A549 (cell line): ENCODE measurements at regions not wholly inside any gene's neighbourhood (a gene's known extent, or its start where the extent isn't known, plus 50 kb on each side); places are given as distances from the start of the nearest gene placed in this dataset.

ENCODE experiments used
- ATAC-seq, 2 experiments: fragments of 200-7000 bp in 1 of 2; fragments of >200 bp in 1 of 2; cut with Nextera tagmentation in 1 of 2; cut with Tn5 transposase in 1 of 2; 3 replicates each; pipeline versions ENCODE4 v1.8.0 to v1.9.1; 2018 to 2020; ENCODE audit warnings: mild to moderate bottlenecking in 1 of 2, moderate library complexity in 1 of 2
- CTCF ChIA-PET: fragments of 300-600 bp; sonication (Branson Sonifier 250); formaldehyde crosslinking; extraction: SDS; loops from one replicate; lab custom pipeline; 2021; ENCODE audit warnings: antibody characterized with exemption, inconsistent platforms; lab: Yijun Ruan, JAX
- POLR2A ChIA-PET: fragments of 350-600 bp; formaldehyde crosslinking; extraction: SDS; loops from one replicate; lab custom pipeline; 2021; ENCODE audit warnings: antibody characterized with exemption, inconsistent platforms; lab: Yijun Ruan, JAX
- DNase-seq, 2 experiments: peaks; one replicate each; pipeline versions ENCODE4 v3.0.0 to v3.0.0-alpha.2; 2011 to 2016; ENCODE audit warnings: low read depth in 1 of 2, low spot score in 1 of 2
- FAIRE-seq: peaks from 2 replicates; lab custom pipeline; 2011; peaks lifted over from hg19 to GRCh38; lab: Jason Lieb, UNC
- H3K27ac ChIP-seq, 2 experiments: fragments of >200 bp; sonication (Bioruptor Twin); formaldehyde crosslinking; 3 replicates each; pipeline ENCODE4 v1.5.1; 2016 to 2017
- H3K4me1 ChIP-seq: fragments of >200 bp; sonication (Bioruptor Twin); formaldehyde crosslinking; 3 replicates; pipeline ENCODE4 v1.6.1; 2016
- H3K4me2 ChIP-seq: fragments of >200 bp; sonication (Bioruptor Twin); formaldehyde crosslinking; 3 replicates; pipeline ENCODE4 v1.6.1; 2016
- H3K4me3 ChIP-seq: fragments of >200 bp; sonication (Bioruptor Twin); formaldehyde crosslinking; 3 replicates; pipeline ENCODE4 v1.5.1; 2016
- H3K9me3 ChIP-seq: fragments of >200 bp; sonication (Bioruptor Twin); formaldehyde crosslinking; 3 replicates; pipeline ENCODE4 v1.6.1; 2016
- CHD2 ChIP-seq: fragments of 150-350 bp; IDR thresholded peaks from 2 replicates; pipeline ENCODE4 v1.6.1; 2014; ENCODE audit warnings: low read length; ENCODE audit not compliant: partially characterized antibody
- EHF ChIP-seq: fragments of 250-450 bp; sonication (Bioruptor Pico); IDR thresholded peaks from 2 replicates; pipeline ENCODE4 v1.5.0; 2020; ENCODE audit warnings: mild to moderate bottlenecking
- ELK1 ChIP-seq: fragments of 150-350 bp; IDR thresholded peaks from 2 replicates; pipeline ENCODE4 v1.6.1; 2014; ENCODE audit warnings: low read depth, mild to moderate bottlenecking, low read length
- ESRRA ChIP-seq: fragments of 150-350 bp; IDR thresholded peaks from 2 replicates; pipeline ENCODE4 v1.6.1; 2014; ENCODE audit warnings: mild to moderate bottlenecking, low read length, borderline replicate concordance
- FOXS1 ChIP-seq: fragments of 250-450 bp; sonication (Bioruptor Pico); IDR thresholded peaks from 2 replicates; pipeline ENCODE4 v1.5.0; 2020; ENCODE audit warnings: mild to moderate bottlenecking, moderate library complexity
- HOXA7 ChIP-seq: fragments of 250-450 bp; sonication (Bioruptor Pico); IDR thresholded peaks from 2 replicates; pipeline ENCODE4 v1.5.0; 2020; ENCODE audit warnings: mild to moderate bottlenecking, moderate library complexity
- HOXB13 ChIP-seq: fragments of 250-450 bp; sonication (Bioruptor Pico); IDR thresholded peaks from 2 replicates; pipeline ENCODE4 v1.5.0; 2020; ENCODE audit warnings: low read depth, mild to moderate bottlenecking, moderate library complexity
- MAZ ChIP-seq: fragments of 150-350 bp; IDR thresholded peaks from 2 replicates; pipeline ENCODE4 v1.6.1; 2014; ENCODE audit warnings: antibody characterized with exemption, low read depth, low read length, borderline replicate concordance
- MYC ChIP-seq: IDR thresholded peaks from 2 replicates; pipeline ENCODE4 v1.6.1; 2012; ENCODE audit warnings: mild to moderate bottlenecking, inconsistent platforms, low read length, improper control_type of control experiment, borderline replicate concordance
- POLR2AphosphoS2 ChIP-seq: conservative IDR thresholded peaks from 2 replicates; pipeline ENCODE4 v1.6.1; 2012; ENCODE audit warnings: low read length, improper control_type of control experiment, inconsistent platforms
- RAD21 ChIP-seq, 2 experiments: fragments of >200 bp in 1 of 2; sonication (Bioruptor Twin) in 1 of 2; formaldehyde crosslinking in 1 of 2; IDR thresholded peaks in 1 of 2; conservative IDR thresholded peaks in 1 of 2; 2 replicates in 1 of 2; 3 replicates in 1 of 2; pipeline ENCODE4 v1.6.1; 2012 to 2018; ENCODE audit warnings: inconsistent platforms in 1 of 2
- REST ChIP-seq: fragments of 200-600 bp; sonication (generic); IDR thresholded peaks from 2 replicates; pipeline ENCODE4 v1.6.1; 2016; ENCODE audit warnings: antibody characterized with exemption, mild to moderate bottlenecking, moderate library complexity
- WGBS: methylation state at CpG from one replicate; pipeline ENCODE4 v1.1.6; 2017; ENCODE audit errors: missing lambda C conversion rate; 5-methylcytosine and 5-hydroxymethylcytosine counted together
- TF ChIP-seq, protein P1 (sequence below): fragments of >200 bp; sonication (Bioruptor Twin); formaldehyde crosslinking; IDR thresholded peaks from 3 replicates; pipeline ENCODE4 v1.6.1; 2016
- TF ChIP-seq, protein P2 (sequence below): IDR thresholded peaks from 2 replicates; pipeline ENCODE4 v1.6.1; 2012
- TF ChIP-seq, protein P3 (sequence below): IDR thresholded peaks from 2 replicates; pipeline ENCODE4 v1.6.1; 2012

- FAIRE-seq (no peak), DNase-seq (no peak), ATAC-seq (no peak)
- 64% methylated on average over 3 of the region's 3 CpGs for WGBS
- Histone ChIP-seq H3K9me3 (no peaks in the 10 kb centered on the region), H3K4me2 (no peak overlapping the region), H3K27ac (no peak overlapping the region), H3K4me3 (no peak overlapping the region), H3K4me1 (no peaks in the 10 kb centered on the region)
- ChIA-PET POLR2A (no interaction called here), CTCF (interaction anchor here (1.2 kb wide), 1 partner anchor 11 kb away, joined by 4 read pairs; no protein-coding TSS in a partner anchor)
- TF ChIP-seq FOXS1 (CRISPR knock-in tag) (no peak), MAZ (no peak), REST (no peak), POLR2AphosphoS2 (no peak), CHD2 (no peak), ELK1 (no peak), ESRRA (no peak)
Measured at GRCh38 chr5:58365791-58366190, 94.1 kb downstream of the PLK2 start.

DNA sequence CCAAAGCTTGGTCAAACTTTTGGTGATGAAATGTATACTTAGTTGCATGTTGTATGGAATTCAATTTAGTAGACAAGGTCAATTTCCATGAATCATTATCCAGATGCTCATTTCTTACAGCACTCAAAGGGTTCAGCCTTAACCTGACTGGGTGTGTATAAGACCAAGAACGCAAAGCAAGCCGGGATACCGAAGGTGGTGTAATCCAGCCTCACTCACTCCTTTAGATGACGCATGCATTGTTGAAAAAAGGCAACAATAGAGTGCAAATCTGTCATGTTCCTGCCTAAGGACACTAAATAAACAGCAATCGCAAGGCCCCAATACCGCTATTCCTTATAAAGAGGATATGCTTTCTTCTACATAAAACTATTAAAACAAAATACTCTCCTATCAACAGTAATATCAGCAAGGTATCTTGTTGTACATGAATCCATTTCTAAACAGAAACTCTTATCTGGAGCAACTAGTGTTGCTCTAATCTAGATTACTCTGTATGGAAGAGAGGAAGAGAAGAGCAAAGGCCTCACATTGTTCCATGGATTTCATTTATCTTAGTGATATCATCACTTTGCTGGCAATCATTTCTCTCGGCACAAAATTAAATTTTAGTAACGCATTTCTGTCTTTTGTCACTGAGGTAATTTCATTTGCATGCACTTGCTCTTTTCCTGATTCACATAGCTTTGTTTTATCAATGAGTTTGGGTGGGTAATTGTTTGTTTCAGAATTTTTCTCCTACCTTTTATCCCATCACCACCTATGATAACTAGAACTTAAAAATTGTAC is 96.2 kb downstream of the PLK2 start:
- ATAC-seq (no peak), DNase-seq (no peak), FAIRE-seq (no peak)
- no peak overlapping the region for H3K4me2 ChIP-seq
- no peak overlapping the region for H3K27ac ChIP-seq
- 89% methylated on average over 8 of the region's 8 CpGs for WGBS
- POLR2A ChIA-PET, result no interaction called here
- TF ChIP-seq, protein P1, sequence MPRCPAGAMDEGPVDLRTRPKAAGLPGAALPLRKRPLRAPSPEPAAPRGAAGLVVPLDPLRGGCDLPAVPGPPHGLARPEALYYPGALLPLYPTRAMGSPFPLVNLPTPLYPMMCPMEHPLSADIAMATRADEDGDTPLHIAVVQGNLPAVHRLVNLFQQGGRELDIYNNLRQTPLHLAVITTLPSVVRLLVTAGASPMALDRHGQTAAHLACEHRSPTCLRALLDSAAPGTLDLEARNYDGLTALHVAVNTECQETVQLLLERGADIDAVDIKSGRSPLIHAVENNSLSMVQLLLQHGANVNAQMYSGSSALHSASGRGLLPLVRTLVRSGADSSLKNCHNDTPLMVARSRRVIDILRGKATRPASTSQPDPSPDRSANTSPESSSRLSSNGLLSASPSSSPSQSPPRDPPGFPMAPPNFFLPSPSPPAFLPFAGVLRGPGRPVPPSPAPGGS, result no peak
- TF ChIP-seq, protein P2, sequence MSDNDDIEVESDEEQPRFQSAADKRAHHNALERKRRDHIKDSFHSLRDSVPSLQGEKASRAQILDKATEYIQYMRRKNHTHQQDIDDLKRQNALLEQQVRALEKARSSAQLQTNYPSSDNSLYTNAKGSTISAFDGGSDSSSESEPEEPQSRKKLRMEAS, result no peak
- no peaks in the 10 kb centered on the region for H3K4me1 ChIP-seq
- no peak overlapping the region for H3K4me3 ChIP-seq
- CTCF ChIA-PET, result no interaction called here
- H3K9me3 ChIP-seq, result no peaks in the 10 kb centered on the region

- Histone ChIP-seq H3K4me3 (no peak overlapping the region), H3K9me3 (no peaks in the 10 kb centered on the region), H3K27ac (no peak overlapping the region), H3K4me2 (no peak overlapping the region), H3K4me1 (no peaks in the 10 kb centered on the region)
- ChIA-PET POLR2A (no interaction called here), CTCF (interaction anchor here (0.6 to 0.9 kb wide), 2 partner anchors 8 to 13 kb away, joined by 3 read pairs; no protein-coding TSS in a partner anchor)
- DNase-seq, result no peak
- FAIRE-seq, result no peak
- ATAC-seq, result no peak
- 95% methylated on average over 3 of the region's 3 CpGs for WGBS
- TF ChIP-seq FOXS1 (CRISPR knock-in tag), result no peak
- TF ChIP-seq EHF (CRISPR knock-in tag), result no peak
- TF ChIP-seq HOXB13, result no peak
- no peak for TF ChIP-seq RAD21 (conservative IDR thresholded peaks at IDR 0.05 in 1 of 2, IDR thresholded peaks at IDR 0.05 in 1 of 2)
- TF ChIP-seq, protein P3, sequence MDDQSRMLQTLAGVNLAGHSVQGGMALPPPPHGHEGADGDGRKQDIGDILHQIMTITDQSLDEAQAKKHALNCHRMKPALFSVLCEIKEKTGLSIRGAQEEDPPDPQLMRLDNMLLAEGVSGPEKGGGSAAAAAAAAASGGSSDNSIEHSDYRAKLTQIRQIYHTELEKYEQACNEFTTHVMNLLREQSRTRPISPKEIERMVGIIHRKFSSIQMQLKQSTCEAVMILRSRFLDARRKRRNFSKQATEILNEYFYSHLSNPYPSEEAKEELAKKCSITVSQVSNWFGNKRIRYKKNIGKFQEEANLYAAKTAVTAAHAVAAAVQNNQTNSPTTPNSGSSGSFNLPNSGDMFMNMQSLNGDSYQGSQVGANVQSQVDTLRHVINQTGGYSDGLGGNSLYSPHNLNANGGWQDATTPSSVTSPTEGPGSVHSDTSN, result no peak
- no peak for TF ChIP-seq MYC
- TF ChIP-seq HOXA7 (CRISPR knock-in tag), result no peak
- TF ChIP-seq, all 56 proteins: peak for 0
Measured at GRCh38 chr5:58362135-58362534, 97.8 kb downstream of the PLK2 start.
